ENCODE measurements at regions not wholly inside any gene's neighbourhood (a gene's known extent, or its start where the extent isn't known, plus 50 kb on each side); places are given as distances from the start of the nearest gene placed in this dataset.

- no peak for DNase-seq
- 87 to 90% methylated on average over 6 of the region's 6 CpGs for WGBS, 2 donors
- H3K36me3 ChIP-seq = no peaks in the 10 kb centered on the region
- H3K27me3 ChIP-seq = no peaks in the 10 kb centered on the region
- TF ChIP-seq POLR2A (IDR thresholded peaks at IDR 0.05) = no peak
- TF ChIP-seq, protein P1, sequence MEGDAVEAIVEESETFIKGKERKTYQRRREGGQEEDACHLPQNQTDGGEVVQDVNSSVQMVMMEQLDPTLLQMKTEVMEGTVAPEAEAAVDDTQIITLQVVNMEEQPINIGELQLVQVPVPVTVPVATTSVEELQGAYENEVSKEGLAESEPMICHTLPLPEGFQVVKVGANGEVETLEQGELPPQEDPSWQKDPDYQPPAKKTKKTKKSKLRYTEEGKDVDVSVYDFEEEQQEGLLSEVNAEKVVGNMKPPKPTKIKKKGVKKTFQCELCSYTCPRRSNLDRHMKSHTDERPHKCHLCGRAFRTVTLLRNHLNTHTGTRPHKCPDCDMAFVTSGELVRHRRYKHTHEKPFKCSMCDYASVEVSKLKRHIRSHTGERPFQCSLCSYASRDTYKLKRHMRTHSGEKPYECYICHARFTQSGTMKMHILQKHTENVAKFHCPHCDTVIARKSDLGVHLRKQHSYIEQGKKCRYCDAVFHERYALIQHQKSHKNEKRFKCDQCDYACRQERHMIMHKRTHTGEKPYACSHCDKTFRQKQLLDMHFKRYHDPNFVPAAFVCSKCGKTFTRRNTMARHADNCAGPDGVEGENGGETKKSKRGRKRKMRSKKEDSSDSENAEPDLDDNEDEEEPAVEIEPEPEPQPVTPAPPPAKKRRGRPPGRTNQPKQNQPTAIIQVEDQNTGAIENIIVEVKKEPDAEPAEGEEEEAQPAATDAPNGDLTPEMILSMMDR (IDR thresholded peaks at IDR 0.05) = no peak
- no peaks in the 10 kb centered on the region for H3K9me3 ChIP-seq
- no peaks in the 10 kb centered on the region for H3K4me1 ChIP-seq
- intact Hi-C loops (cut with DNase I) = no loop called here
- H3K27ac ChIP-seq = no peak overlapping the region
- no peak overlapping the region for H3K4me3 ChIP-seq
Measured at GRCh38 chr16:79449900-79450299, 150.6 kb downstream of the MAF start.

DNA sequence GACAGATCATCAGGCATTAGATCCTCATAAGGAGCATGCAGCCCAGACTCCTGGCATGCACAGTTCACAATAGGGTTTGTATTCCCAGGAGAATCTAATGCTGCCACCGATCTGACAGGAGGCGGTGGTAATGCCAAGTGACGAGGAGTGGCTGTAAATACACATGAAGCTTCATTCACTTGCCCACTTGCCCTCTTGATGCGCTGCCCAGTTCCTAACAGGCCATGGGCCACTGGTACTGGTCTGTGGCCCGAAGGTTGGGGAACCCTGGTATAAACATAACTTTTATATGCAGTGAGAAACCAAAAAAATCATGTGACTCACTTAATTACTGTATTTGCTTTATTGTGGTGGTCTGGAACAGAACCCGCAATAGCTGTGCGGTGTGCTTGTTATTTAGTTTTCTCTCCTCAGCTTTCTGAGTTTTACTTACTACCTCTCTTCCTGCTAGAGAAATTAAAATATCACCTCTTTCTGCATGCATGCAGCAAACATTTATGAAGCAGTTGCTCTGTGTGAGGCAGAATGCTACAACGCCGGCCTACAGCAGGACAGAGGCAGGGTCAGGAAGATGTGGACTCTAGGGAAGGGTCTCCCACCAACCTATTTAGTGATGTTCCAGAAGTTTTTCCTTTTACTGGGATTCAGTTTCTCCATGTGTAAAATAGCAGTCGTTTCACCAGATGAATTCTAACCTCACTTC is 151.3 kb downstream of the MAF start:
- no peak overlapping the region for H3K4me3 ChIP-seq
- no peak for TF ChIP-seq POLR2A (IDR thresholded peaks at IDR 0.05)
- TF ChIP-seq, protein P1 (IDR thresholded peaks at IDR 0.05) = no peak
- no peaks in the 10 kb centered on the region for H3K4me1 ChIP-seq
- no peaks in the 10 kb centered on the region for H3K27me3 ChIP-seq
- DNase-seq = no peak
- intact Hi-C loops (cut with DNase I) = no loop called here
- no peaks in the 10 kb centered on the region for H3K9me3 ChIP-seq
- H3K36me3 ChIP-seq = no peaks in the 10 kb centered on the region
- WGBS, 2 donors = 87 to 88% methylated on average over 10 of the region's 10 CpGs
- no peak overlapping the region for H3K27ac ChIP-seq

GRCh38 chr16:79444572-79444971 is 156.0 kb downstream of the MAF start:
- Histone ChIP-seq H3K27me3 (no peaks in the 10 kb centered on the region), H3K27ac (no peak overlapping the region), H3K4me1 (no peaks in the 10 kb centered on the region), H3K9me3 (no peaks in the 10 kb centered on the region), H3K36me3 (no peaks in the 10 kb centered on the region), H3K4me3 (no peak overlapping the region)
- no peak for DNase-seq
- 87 to 91% methylated on average over 5 to 7 of the region's 7 CpGs for WGBS, 2 donors
- intact Hi-C loops (cut with DNase I) = no loop called here
- no peak for TF ChIP-seq POLR2A (IDR thresholded peaks at IDR 0.05)
- TF ChIP-seq, protein P1 (IDR thresholded peaks at IDR 0.05) = no peak

GRCh38 chr16:79439901-79440300 is 160.6 kb downstream of the MAF start:
- peaks cover 0 to 18% (median 0%) of the 10 kb centered on the region in 3 donors for H3K4me1 ChIP-seq
- H3K36me3 ChIP-seq = no peaks in the 10 kb centered on the region
- no peaks in the 10 kb centered on the region for H3K9me3 ChIP-seq
- intact Hi-C loops (cut with DNase I) = no loop called here
- no peaks in the 10 kb centered on the region for H3K27me3 ChIP-seq
- H3K27ac ChIP-seq = no peak overlapping the region
- WGBS, 2 donors = 73 to 82% methylated on average over 2 of the region's 2 CpGs
- TF ChIP-seq, protein P1 (IDR thresholded peaks at IDR 0.05) = no peak
- TF ChIP-seq POLR2A (IDR thresholded peaks at IDR 0.05) = no peak
- no peak overlapping the region for H3K4me3 ChIP-seq
- DNase-seq = no peak

- no peak for DNase-seq
- TF ChIP-seq POLR2A (IDR thresholded peaks at IDR 0.05) = no peak
- TF ChIP-seq, protein P1 (IDR thresholded peaks at IDR 0.05) = no peak
- intact Hi-C loops (cut with DNase I) = no loop called here
Measured at GRCh38 chr16:79437764-79438751, 162.5 kb downstream of the MAF start.

More at GRCh38 chr16:79437764-79438751, 162.5 kb downstream of the MAF start:
- no peaks in the 10 kb centered on the region for H3K9me3 ChIP-seq
- H3K4me1 ChIP-seq = peaks cover 0 to 18% (median 0%) of the 10 kb centered on the region in 3 donors
- H3K27me3 ChIP-seq = no peaks in the 10 kb centered on the region
- H3K27ac ChIP-seq = peak overlapping the region; percentile 13 to 61 (median 35)
- peak overlapping the region; percentile 7 to 35 (median 22) for H3K4me3 ChIP-seq
- H3K36me3 ChIP-seq = no peaks in the 10 kb centered on the region
- WGBS, 2 donors = 21 to 39% methylated on average over 10 to 17 of the region's 31 CpGs

Measured in esophagus squamous epithelium (tissue), 5 donors.